Neural cell (in vitro differentiated cells): ENCODE measurements at regions not wholly inside any gene's neighbourhood (a gene's known extent, or its start where the extent isn't known, plus 50 kb on each side); places are given as distances from the start of the nearest gene placed in this dataset.

Source experiments
- H2AFZ ChIP-seq: fragments of 200-600, 300-800 bp; sonication (generic), shearing (Covaris generic); 2 replicates; pipeline ENCODE4 v1.6.0; 2014; ENCODE audit warnings: low read depth, mild to moderate bottlenecking, antibody characterized with exemption, low read length, moderate library complexity
- H3F3A ChIP-seq: fragments of 200-600 bp; shearing (Covaris generic); 2 replicates; pipeline ENCODE4 v1.6.1; 2016; ENCODE audit warnings: mild to moderate bottlenecking, moderate library complexity, mixed read lengths, antibody characterized with exemption, low read length; ENCODE audit not compliant: insufficient read depth, poor library complexity, severe bottlenecking
- H3K27ac ChIP-seq: fragments of 200-600, 300-800 bp; sonication (generic), shearing (Covaris generic); 2 replicates; pipeline ENCODE4 v1.5.1; 2014; ENCODE audit warnings: mild to moderate bottlenecking, low read length, moderate library complexity
- H3K27me3 ChIP-seq: fragments of 300-800, 200-600 bp; sonication (generic), shearing (Covaris generic); 2 replicates; pipeline ENCODE4 v1.6.0; 2014; ENCODE audit warnings: mild to moderate bottlenecking, low read depth, low read length, moderate library complexity; ENCODE audit not compliant: insufficient read depth
- H3K36me3 ChIP-seq: fragments of 300-800, 200-600 bp; sonication (generic), shearing (Covaris generic); 2 replicates; pipeline ENCODE4 v1.5.1; 2014; ENCODE audit warnings: mild to moderate bottlenecking, antibody characterized with exemption, low read length, moderate library complexity; ENCODE audit not compliant: insufficient read depth
- H3K4me2 ChIP-seq: fragments of 300-800, 200-600 bp; sonication (generic), shearing (Covaris generic); 2 replicates; pipeline ENCODE4 v1.6.0; 2014; ENCODE audit warnings: mild to moderate bottlenecking, low read length
- H3K4me3 ChIP-seq: fragments of 300-800, 200-600 bp; sonication (generic), shearing (Covaris generic); 2 replicates; pipeline ENCODE4 v1.5.1; 2014; ENCODE audit warnings: mild to moderate bottlenecking, low read length, moderate library complexity
- H3K79me2 ChIP-seq: fragments of 200-600 bp; shearing (Covaris generic); replicated peaks from 2 replicates; pipeline ENCODE4 v1.6.0; 2014; ENCODE audit warnings: mild to moderate bottlenecking, low read length, moderate library complexity; ENCODE audit not compliant: insufficient read depth
- H3K9ac ChIP-seq: fragments of 300-800, 200-600 bp; sonication (generic), shearing (Covaris generic); 2 replicates; pipeline ENCODE4 v1.6.1; 2016; ENCODE audit warnings: mild to moderate bottlenecking, low read length, mixed read lengths
- H3K9me2 ChIP-seq: fragments of 200-600 bp; shearing (Covaris generic); 2 replicates; pipeline ENCODE4 v1.6.1; 2016; ENCODE audit warnings: mild to moderate bottlenecking, low read length, mixed read lengths; ENCODE audit not compliant: insufficient read depth
- H3K9me3 ChIP-seq: fragments of 200-600, 300-800 bp; sonication (generic), shearing (Covaris generic); 2 replicates; pipeline ENCODE4 v1.6.1; 2016; ENCODE audit warnings: mild to moderate bottlenecking, mixed run types, low read length, moderate library complexity, mixed read lengths
- H4K20me1 ChIP-seq: fragments of 200-600 bp; shearing (Covaris generic); 2 replicates; pipeline ENCODE4 v1.6.1; 2016; ENCODE audit warnings: mild to moderate bottlenecking, mixed run types; ENCODE audit not compliant: insufficient read depth
- EP300 ChIP-seq: fragments of 450-650 bp; conservative IDR thresholded peaks from 2 replicates; pipeline ENCODE4 v1.6.1; 2014; ENCODE audit warnings: antibody characterized with exemption, mild to moderate bottlenecking, moderate library complexity; ENCODE audit not compliant: poor library complexity, severe bottlenecking
- EZH2 ChIP-seq: fragments of 200-600, 300-800 bp; shearing (Covaris generic), sonication (generic); IDR thresholded peaks from 2 replicates; pipeline ENCODE4 v1.6.1; 2014; ENCODE audit warnings: antibody characterized with exemption, low read length, borderline replicate concordance, mild to moderate bottlenecking; ENCODE audit not compliant: insufficient read depth, poor library complexity, severe bottlenecking
- MXI1 ChIP-seq: fragments of 450-650 bp; conservative IDR thresholded peaks from 2 replicates; pipeline ENCODE4 v1.6.1; 2014; ENCODE audit warnings: antibody characterized with exemption, mild to moderate bottlenecking; ENCODE audit not compliant: poor library complexity, severe bottlenecking
- POLR2AphosphoS5 ChIP-seq: IDR thresholded peaks from 2 replicates; pipeline ENCODE4 v1.6.1; 2012
- RAD21 ChIP-seq: fragments of 450-650 bp; conservative IDR thresholded peaks from 2 replicates; pipeline ENCODE4 v1.6.1; 2014; ENCODE audit warnings: antibody characterized with exemption, mild to moderate bottlenecking, moderate library complexity
- SMC3 ChIP-seq: fragments of 450-650 bp; conservative IDR thresholded peaks from 2 replicates; pipeline ENCODE4 v1.6.1; 2014; ENCODE audit warnings: antibody characterized with exemption, mild to moderate bottlenecking, moderate library complexity; ENCODE audit not compliant: poor library complexity
- TAF1 ChIP-seq: IDR thresholded peaks from 2 replicates; pipeline ENCODE4 v1.6.1; 2012; ENCODE audit warnings: low read depth
- TF ChIP-seq, protein P1 (sequence below): IDR thresholded peaks from 2 replicates; pipeline ENCODE4 v1.6.1; 2012; ENCODE audit warnings: borderline replicate concordance
- TF ChIP-seq, protein P2 (sequence below): fragments of 450-650 bp; IDR thresholded peaks from 2 replicates; pipeline ENCODE4 v1.5.1; 2014; ENCODE audit warnings: antibody characterized with exemption, mild to moderate bottlenecking, moderate library complexity; ENCODE audit not compliant: poor library complexity, severe bottlenecking

DNA sequence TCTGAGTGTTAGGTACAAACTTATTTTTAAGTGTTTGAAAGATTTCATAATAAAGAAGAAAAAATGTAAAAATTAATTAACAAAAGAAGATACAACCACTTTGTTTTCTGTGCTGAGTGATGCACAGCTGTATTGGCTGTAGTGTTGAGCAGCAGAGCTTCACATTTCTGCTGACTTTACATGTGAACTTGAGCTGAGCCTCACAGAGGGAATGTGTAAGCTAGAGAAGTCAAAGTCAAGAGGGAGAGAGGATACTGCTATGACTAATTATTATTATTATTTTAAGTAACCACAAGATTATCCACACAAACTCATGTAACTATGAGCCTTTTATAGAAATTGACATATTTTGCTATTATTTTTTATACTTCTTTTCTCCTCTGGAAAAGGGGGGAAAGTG, 159.1 kb upstream of the ZSWIM2 start:
- Histone ChIP-seq H4K20me1 (no peaks in the 10 kb centered on the region), H3K4me3 (no peak overlapping the region), H3K4me2 (no peak overlapping the region), H3K9me2 (no peaks in the 10 kb centered on the region), H3K9me3 (no peaks in the 10 kb centered on the region), H3F3A (no peaks in the 10 kb centered on the region), H3K27ac (no peak overlapping the region), H3K9ac (no peak overlapping the region), H3K36me3 (no peaks in the 10 kb centered on the region), H2AFZ (no peak overlapping the region), H3K79me2 (no peaks in the 10 kb centered on the region), H3K27me3 (no peaks in the 10 kb centered on the region)
- TF ChIP-seq SMC3 = no peak
- TF ChIP-seq MXI1 = no peak
- TF ChIP-seq RAD21 = no peak
- no peak for TF ChIP-seq TAF1
- no peak for TF ChIP-seq EZH2
- TF ChIP-seq, protein P1, sequence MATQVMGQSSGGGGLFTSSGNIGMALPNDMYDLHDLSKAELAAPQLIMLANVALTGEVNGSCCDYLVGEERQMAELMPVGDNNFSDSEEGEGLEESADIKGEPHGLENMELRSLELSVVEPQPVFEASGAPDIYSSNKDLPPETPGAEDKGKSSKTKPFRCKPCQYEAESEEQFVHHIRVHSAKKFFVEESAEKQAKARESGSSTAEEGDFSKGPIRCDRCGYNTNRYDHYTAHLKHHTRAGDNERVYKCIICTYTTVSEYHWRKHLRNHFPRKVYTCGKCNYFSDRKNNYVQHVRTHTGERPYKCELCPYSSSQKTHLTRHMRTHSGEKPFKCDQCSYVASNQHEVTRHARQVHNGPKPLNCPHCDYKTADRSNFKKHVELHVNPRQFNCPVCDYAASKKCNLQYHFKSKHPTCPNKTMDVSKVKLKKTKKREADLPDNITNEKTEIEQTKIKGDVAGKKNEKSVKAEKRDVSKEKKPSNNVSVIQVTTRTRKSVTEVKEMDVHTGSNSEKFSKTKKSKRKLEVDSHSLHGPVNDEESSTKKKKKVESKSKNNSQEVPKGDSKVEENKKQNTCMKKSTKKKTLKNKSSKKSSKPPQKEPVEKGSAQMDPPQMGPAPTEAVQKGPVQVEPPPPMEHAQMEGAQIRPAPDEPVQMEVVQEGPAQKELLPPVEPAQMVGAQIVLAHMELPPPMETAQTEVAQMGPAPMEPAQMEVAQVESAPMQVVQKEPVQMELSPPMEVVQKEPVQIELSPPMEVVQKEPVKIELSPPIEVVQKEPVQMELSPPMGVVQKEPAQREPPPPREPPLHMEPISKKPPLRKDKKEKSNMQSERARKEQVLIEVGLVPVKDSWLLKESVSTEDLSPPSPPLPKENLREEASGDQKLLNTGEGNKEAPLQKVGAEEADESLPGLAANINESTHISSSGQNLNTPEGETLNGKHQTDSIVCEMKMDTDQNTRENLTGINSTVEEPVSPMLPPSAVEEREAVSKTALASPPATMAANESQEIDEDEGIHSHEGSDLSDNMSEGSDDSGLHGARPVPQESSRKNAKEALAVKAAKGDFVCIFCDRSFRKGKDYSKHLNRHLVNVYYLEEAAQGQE = no peak
- no peak for TF ChIP-seq EP300
- no peak for TF ChIP-seq POLR2AphosphoS5
- TF ChIP-seq, protein P2, sequence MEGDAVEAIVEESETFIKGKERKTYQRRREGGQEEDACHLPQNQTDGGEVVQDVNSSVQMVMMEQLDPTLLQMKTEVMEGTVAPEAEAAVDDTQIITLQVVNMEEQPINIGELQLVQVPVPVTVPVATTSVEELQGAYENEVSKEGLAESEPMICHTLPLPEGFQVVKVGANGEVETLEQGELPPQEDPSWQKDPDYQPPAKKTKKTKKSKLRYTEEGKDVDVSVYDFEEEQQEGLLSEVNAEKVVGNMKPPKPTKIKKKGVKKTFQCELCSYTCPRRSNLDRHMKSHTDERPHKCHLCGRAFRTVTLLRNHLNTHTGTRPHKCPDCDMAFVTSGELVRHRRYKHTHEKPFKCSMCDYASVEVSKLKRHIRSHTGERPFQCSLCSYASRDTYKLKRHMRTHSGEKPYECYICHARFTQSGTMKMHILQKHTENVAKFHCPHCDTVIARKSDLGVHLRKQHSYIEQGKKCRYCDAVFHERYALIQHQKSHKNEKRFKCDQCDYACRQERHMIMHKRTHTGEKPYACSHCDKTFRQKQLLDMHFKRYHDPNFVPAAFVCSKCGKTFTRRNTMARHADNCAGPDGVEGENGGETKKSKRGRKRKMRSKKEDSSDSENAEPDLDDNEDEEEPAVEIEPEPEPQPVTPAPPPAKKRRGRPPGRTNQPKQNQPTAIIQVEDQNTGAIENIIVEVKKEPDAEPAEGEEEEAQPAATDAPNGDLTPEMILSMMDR = no peak

DNA sequence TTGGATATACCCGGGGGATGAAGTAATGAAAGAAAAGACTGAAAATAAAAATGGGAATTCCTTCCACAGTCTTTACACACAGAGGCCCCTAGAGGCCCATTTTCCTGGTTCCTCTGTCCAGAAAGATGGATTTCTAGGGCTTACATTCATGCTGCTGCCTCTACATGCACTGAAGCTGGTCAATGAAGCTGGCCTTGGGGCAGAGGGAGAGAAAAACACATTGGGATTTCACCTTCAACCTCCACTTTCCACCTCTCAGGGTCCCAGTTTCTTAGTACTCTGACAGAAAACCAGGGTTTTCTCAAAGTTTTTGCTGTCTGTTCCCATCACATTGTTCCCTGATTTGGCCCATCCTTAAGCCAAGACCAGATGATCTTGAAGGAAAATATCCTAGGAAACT, 154.6 kb upstream of the ZSWIM2 start:
- H3K27me3 ChIP-seq = no peaks in the 10 kb centered on the region
- no peak overlapping the region for H3K27ac ChIP-seq
- no peak overlapping the region for H3K9ac ChIP-seq
- H3K79me2 ChIP-seq = no peaks in the 10 kb centered on the region
- H3K36me3 ChIP-seq = no peaks in the 10 kb centered on the region
- H3F3A ChIP-seq = no peaks in the 10 kb centered on the region
- H2AFZ ChIP-seq = no peak overlapping the region
- H3K9me3 ChIP-seq = no peaks in the 10 kb centered on the region
- no peak overlapping the region for H3K4me3 ChIP-seq
- H3K4me2 ChIP-seq = no peak overlapping the region
- no peaks in the 10 kb centered on the region for H3K9me2 ChIP-seq
- no peaks in the 10 kb centered on the region for H4K20me1 ChIP-seq
- TF ChIP-seq TAF1 (no peak), RAD21 (no peak), SMC3 (no peak), EZH2 (no peak), POLR2AphosphoS5 (no peak), EP300 (no peak), MXI1 (no peak)
- TF ChIP-seq, protein P1 = no peak
- TF ChIP-seq, protein P2 = no peak
